WTC11 (cell line): ENCODE measurements at regions not wholly inside any gene's neighbourhood (a gene's known extent, or its start where the extent isn't known, plus 50 kb on each side); places are given as distances from the start of the nearest gene placed in this dataset.

Experiments used
- CREB1 ChIP-seq: sonication (generic); formaldehyde crosslinking; IDR thresholded peaks from 2 replicates; pipeline ENCODE4 v1.8.0; 2023; ENCODE audit warnings: mild to moderate bottlenecking, missing genetic modification reagents
- CREM ChIP-seq: sonication (generic); formaldehyde crosslinking; IDR thresholded peaks from 2 replicates; pipeline ENCODE4 v1.8.1; 2022; ENCODE audit warnings: mild to moderate bottlenecking, missing genetic modification reagents, moderate library complexity
- CTCF ChIP-seq: fragments of 200-600 bp; IDR thresholded peaks from 2 replicates; pipeline ENCODE4 v1.8.0; 2022; ENCODE audit warnings: antibody characterized with exemption
- E2F1 ChIP-seq: sonication (generic); formaldehyde crosslinking; IDR thresholded peaks from 2 replicates; pipeline ENCODE4 v1.8.0; 2022; ENCODE audit warnings: mild to moderate bottlenecking, missing genetic modification reagents
- FOXJ3 ChIP-seq: sonication (generic); formaldehyde crosslinking; IDR thresholded peaks from 2 replicates; pipeline ENCODE4 v1.9.0; 2021; ENCODE audit warnings: missing genetic modification reagents, mild to moderate bottlenecking, borderline replicate concordance
- MAX ChIP-seq: sonication (generic); formaldehyde crosslinking; IDR thresholded peaks from 2 replicates; pipeline ENCODE4 v1.8.0; 2022; ENCODE audit warnings: mild to moderate bottlenecking, missing genetic modification reagents
- MYBL2 ChIP-seq: sonication (generic); formaldehyde crosslinking; IDR thresholded peaks from 2 replicates; pipeline ENCODE4 v1.8.1; 2023; ENCODE audit warnings: mild to moderate bottlenecking, moderate library complexity, missing genetic modification reagents
- NFE2L1 ChIP-seq: sonication (generic); formaldehyde crosslinking; IDR thresholded peaks from 2 replicates; pipeline ENCODE4 v1.8.1; 2023; ENCODE audit warnings: missing genetic modification reagents
- PRDM15 ChIP-seq: sonication (generic); formaldehyde crosslinking; IDR thresholded peaks from 2 replicates; pipeline ENCODE4 v1.8.0; 2022; ENCODE audit warnings: missing genetic modification reagents
- SMAD4 ChIP-seq: sonication (generic); formaldehyde crosslinking; IDR thresholded peaks from 2 replicates; pipeline ENCODE4 v1.8.0; 2022; ENCODE audit warnings: mild to moderate bottlenecking, missing genetic modification reagents
- SP1 ChIP-seq: sonication (generic); formaldehyde crosslinking; conservative IDR thresholded peaks from 2 replicates; pipeline ENCODE4 v1.8.1; 2022; ENCODE audit warnings: missing genetic modification reagents
- ZNF121 ChIP-seq: sonication (generic); formaldehyde crosslinking; IDR thresholded peaks from 2 replicates; pipeline ENCODE4 v1.8.0; 2023; ENCODE audit warnings: missing genetic modification reagents
- ZNF416 ChIP-seq: fragments of 250-450 bp; sonication (Bioruptor Pico); IDR thresholded peaks from 2 replicates; pipeline ENCODE4 v1.9.0; 2021; ENCODE audit warnings: mild to moderate bottlenecking, inconsistent platforms
- ZNF425 ChIP-seq: fragments of 250-450 bp; sonication (Bioruptor Pico); conservative IDR thresholded peaks from 2 replicates; pipeline ENCODE4 v1.9.0; 2021; ENCODE audit warnings: mild to moderate bottlenecking

GRCh38 chr2:12087175-12087574 is 340.7 kb downstream of the LPIN1 start:
- no peak for TF ChIP-seq CTCF
- TF ChIP-seq FOXJ3 (CRISPR knock-in tag), result no peak
- no peak for TF ChIP-seq CREB1 (CRISPR knock-in tag)
- TF ChIP-seq CREM, result no peak
- no peak for TF ChIP-seq SP1 (CRISPR knock-in tag)
- TF ChIP-seq PRDM15 (CRISPR knock-in tag), result no peak
- no peak for TF ChIP-seq ZNF416
- TF ChIP-seq ZNF121 (CRISPR knock-in tag), result no peak
- no peak for TF ChIP-seq MAX (CRISPR knock-in tag)
- TF ChIP-seq ZNF425 (CRISPR knock-in tag), result no peak
- no peak for TF ChIP-seq E2F1 (CRISPR knock-in tag)
- no peak for TF ChIP-seq MYBL2 (CRISPR knock-in tag)
- no peak for TF ChIP-seq NFE2L1 (CRISPR knock-in tag)
- no peak for TF ChIP-seq SMAD4 (CRISPR knock-in tag)
